AG08396 (cell line): ENCODE measurements at regions not wholly inside any gene's neighbourhood (a gene's known extent, or its start where the extent isn't known, plus 50 kb on each side); places are given as distances from the start of the nearest gene placed in this dataset.

ENCODE experiments used
- DNase-seq: peaks from one replicate; pipeline ENCODE4 v3.0.0; 2012; ENCODE audit warnings: low spot score, mixed read lengths

DNA sequence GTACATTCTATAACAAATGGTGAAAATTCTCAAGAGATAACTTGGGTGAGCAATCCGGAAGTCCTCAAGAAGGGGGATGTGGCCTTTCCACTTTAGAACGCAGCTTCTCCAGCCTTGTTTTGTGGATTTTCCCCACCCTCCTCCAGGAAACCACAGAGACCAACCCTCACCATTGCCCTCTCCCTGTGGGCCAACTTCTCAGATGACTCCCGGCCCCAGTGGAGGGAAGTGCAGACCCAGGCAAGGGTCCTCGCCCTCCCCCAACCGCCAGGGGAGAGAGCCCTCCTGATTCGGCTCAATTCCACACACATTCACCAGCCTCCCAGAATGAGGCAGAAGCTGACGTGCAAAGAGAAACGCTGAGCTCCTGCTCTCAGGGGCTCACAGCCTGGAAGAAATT lies 277.2 kb downstream of the EIPR1 start:
- no peak for DNase-seq

DNA sequence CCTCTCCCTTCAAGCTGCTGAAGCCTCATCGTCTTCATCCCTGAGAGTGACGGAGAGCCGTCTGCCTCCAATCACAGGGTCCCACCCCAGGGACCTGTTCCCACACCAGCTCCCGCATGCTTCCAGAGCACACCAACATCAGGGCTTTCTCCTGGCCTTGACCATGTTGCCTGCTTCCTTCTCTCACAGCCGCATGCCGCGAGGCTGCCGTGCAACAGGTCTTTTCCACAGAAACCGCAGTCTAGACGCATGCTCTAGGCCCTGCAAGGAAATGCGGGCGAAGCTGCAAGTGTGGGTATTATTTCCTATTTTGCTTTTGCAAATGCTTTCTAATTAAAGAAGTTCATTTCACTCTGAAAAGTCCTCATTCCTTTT lies 277.8 kb downstream of the EIPR1 start:
- DNase-seq = no peak

DNA sequence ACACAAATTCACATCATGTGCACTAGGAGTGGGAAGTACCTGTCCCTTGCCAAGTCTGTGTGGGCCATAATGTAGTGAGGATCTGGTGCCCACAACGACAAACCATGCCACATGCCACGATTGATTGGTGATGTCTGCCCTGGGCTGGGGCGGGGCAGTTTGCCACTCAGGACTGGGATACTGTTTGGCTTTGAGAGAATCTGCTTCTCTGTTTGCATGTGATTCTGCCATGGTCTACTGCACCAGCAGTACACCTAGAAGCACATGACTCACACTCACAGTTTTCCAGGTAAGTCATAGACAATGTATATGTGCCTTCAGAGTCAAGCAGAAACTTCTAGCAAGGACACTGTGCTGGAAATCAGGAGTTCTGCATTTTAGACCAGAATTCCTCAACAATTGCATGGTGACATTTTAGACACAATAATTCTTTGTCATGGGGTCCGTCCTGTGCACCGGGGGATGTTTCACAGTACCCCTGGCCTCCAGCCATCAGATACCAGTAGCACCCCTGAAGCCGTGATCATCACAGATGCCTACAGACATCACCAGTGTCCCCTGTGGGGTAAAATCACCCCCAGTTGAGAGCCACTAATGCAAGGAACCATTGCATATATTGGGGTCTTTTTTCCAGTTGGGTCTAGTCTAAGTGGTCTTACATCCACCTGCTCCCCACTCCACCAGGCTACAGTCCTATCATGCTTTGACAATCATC lies 278.3 kb downstream of the EIPR1 start:
- no peak for DNase-seq

DNA sequence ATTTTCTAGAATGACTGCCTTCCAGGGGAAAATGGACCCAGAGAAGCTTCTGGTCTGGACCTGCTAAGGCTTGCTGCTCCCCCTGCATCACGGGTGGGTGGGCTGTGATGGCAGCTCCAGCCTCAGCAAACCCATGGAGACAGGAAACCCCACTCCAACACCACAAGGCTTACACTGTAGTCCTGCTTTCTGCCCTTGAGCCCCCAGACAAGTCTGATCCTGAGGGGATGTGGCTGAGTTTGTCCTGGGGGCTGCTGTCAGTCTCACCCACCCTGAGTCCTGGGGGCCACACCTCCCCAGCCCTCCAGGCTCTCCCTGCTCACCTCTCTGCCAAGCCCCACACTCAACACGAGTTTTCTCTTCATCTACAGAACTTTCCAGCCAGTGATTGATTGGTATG lies 279.4 kb downstream of the EIPR1 start:
- no peak for DNase-seq

DNA sequence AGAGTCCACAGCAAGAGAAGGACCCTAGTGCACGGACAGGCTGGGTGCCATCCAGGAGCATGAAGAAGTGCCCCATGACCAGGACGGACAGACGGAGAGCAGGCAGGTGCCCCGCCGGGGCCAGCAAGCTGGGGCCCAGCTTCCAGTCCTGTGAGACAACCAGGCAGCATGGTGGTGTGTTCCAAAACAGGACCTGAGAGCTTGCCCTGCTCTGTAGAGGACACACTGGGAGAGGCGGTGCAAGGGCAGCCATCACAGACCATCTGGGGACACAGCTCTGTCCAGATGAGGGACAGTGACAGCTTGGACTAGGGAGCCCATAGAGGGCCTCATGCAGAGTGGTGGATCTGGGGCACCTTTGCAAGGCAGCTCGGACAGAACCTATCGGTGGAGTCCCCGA lies 279.8 kb downstream of the EIPR1 start:
- DNase-seq = no peak

DNA sequence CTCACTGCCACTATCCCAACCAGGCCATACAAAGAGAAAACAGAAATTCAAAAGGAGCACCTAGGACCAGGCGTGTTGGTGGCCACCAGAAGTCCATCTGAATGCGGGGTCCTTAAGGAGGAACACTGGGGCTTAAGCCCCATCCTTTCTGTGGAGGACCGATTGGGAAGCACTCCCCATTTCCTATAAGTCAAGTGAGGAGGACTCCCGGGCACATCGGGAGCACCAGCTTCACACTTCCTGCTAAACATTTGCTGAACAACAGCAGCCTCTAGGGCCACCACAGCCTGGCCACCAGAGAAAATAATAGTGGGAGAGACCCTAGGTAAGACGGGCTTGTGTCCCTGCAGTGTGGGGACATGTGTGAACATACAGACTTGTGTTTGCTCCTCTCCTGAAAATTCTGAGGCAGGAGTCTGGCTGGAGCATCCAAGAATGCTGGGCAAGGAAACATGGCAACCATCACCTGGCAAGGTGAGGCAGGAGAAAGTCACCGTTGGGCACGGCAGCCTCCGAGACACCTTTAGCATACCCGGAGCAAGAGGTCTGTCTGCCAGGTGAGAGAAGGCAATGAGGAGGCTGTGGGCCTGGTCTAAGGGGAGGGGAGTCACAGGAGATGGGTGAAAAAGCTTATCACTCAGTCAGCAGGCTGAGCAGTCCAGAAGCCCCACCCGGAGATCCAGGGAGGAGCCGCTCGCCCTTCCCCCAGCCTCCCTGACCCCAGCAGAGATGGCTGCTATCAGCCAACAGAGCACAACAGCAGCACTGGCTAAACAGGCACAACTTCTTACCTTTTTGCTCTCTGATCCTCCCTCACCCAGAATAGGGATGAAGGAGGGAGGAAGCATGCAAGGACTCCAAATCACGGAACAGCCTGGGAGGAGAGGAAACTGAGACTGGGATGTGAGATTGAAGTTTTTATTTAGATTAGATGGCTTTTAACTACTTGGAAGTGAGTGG lies 282.3 kb downstream of the EIPR1 start:
- DNase-seq = no peak

DNA sequence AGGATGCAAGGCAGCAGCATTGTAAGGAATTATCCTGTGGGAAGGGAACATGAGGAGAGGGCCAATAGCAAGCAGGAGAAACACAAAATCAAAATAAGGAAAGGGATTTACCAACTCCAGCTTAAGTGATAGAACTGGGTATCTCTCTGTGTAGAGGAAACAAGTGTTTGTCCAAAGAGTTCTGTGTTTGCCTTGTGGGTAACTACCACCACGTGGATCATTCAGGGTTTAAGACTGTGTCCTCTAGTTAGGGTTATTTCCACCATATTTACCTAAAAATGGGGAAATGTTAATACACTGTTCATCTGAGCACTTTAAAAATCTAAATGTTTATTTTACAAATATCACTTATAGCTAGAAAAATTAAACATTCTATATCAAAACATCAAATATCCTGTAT lies 283.3 kb downstream of the EIPR1 start:
- DNase-seq = no peak

DNA sequence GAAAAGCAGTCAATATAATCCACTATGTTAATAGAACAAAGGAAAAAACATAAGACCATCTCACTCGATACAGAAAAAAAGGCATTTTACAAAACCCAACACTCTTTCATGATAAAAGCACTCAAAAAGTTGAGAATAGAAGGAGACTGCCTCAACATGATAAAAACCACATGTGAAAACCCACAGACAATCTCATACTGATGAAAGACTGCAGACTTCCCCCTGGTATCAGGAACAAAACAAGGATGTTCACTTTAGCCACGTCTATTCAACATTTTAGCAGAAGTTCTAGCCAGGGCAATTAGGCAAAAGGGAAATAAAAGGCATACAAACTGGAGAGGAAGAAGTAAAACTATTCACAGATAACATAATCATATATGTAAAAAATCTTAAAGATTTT lies 285.9 kb downstream of the EIPR1 start:
- no peak for DNase-seq

DNA sequence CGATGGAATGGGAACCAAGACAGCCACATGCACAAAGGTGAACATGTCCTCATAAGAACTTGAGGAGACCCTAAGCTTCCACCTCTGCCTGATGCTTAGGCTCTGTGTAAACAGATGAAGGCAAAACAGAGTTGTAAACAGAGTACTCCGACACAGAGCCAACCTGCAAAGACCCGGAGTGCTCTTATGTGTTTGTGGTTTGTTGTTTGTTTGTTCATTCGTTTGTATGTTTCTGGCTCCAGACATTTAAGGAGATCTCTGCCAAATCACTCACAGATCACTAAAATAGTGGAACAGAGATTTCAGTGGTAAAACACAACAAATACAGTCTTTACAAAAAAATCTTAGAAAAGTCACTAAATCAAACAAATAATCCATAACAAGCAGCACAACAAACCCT lies 294.9 kb downstream of the EIPR1 start:
- DNase-seq = no peak

DNA sequence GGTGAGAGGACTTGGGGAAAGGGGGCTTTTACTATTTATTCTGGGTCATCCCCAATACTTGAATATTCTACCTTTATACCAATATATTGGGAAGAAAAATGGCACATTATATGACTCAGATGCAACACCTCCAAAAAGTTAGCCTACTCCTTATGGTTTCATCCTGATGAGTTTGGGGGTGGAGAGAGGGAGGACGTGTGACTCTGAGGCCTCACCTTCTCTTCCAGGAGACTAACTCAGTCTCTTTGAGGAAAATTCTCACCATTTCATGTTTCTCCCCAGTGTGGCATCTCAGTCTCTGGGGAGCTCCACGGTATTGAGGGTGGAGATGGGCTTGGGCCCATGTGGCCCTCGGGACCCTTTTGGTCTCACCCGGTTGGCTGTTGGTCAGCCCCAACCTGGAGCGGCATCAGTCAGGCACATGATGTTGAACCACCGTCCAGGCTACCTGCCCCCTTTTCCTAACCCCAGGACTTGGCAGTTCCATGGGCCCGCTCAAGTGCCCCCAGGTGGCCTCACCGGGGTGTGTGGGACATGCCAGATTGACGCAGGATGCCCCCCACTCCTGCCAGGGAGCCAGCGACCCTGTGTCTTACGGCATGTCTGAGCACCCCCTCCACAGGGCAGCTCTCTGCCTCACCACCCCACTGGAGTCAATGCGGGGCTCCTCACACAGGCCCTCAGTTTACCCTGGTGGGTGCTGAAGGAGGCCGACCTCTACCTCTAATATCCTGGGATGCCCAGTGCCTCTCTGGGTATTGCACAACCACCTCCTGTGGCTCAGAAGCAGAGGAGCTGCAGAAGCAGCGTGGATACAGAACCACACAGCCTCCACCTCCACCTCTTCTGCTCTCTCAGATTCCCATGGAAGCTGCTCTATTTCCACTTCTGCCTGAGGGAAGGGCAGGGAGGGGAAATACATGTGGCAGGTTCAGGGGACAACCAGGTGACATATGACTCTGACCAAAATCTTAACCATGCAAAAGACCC lies 297.4 kb downstream of the EIPR1 start:
- DNase-seq = no peak

DNA sequence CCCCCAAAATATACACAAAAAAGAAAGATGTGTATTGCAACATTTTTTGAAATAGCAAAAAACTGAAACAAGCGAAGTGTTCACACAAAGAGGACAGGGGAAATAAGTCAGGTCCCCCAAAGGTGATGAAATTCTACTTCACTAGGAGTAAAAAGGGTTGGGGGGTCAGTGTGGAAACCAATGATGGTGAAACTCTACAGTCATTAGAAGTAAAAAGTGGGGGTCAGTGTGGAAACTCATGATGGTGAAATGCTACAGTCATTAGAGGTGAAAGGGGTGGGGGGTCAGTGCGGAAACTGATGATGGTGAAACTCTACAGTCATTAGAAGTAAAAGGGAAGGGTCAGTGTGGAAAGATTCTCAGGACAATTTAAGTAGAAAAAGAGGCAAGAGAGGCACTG lies 298.2 kb downstream of the EIPR1 start:
- no peak for DNase-seq

DNA sequence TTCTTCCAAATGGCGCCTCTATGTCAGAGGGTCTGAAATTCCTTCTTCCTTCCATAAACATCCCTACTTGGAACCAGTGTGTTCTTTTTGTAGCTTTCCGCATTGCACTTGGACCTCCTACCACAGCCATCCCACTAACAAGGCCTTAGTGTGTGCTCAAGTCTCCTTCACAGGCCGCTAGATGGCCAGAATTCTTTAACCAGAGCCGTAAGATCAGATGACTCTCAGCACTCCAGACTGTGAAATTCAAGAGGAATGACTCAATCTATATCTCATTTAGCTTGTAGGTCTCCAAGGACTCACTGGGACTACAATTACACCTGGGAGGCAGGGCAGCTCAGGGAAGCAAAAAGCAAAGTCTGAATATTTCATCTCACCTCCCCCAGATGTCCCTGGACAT lies 298.9 kb downstream of the EIPR1 start:
- DNase-seq = no peak

DNA sequence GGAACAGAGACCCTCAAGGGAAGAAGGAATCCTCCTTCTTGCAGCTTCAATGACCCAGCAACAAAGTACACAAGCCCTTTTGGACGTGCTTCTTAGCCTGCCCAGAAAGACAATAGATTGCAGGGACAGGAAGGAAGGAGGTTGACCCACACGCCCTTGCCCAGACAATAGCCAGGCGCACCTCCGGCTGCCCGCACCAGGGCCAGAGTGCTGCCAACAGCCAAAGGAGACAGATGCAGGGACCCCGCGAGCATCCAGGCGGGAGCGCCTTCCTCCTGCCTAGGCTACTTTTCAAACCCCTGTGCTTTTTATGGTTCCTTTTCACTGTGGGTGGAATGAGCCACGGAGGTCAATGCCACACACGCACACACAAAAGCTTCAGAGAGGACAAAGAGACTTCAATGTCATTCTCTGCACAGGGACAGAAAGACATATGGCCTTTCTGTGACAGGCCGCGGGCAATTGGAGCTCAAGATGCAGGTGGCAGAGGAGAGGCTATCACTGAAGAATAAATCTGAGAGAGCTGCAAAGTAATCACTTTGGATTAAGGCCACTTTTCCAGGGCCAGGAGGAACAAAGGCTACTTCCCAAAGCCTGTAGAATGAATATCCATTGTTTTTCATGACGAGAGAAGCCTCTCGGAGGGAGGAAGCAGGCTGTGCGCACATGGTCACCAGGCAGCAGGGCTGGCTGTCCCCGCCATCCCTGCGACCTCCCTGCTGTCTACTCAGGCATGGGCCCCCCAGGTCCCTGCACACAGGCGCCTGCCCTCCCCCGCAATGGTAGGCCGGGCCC lies 300.6 kb downstream of the EIPR1 start:
- no peak for DNase-seq

DNA sequence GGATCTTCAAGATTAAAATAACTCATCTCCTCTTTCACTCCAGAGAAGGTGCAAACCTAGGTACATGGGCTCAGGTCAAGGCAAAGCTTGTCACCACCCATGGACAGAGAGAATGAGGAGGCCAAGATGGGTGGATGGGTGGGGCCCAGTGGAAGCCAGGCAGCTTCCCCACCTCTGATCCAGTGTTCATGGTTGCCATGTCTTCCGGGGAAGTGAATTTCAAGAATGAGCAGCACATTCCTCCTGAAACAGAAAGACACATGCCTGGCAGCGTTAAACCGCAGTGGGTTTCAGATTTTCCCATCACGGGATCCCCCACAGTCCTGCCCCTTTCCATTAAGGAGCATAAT lies 301.7 kb downstream of the EIPR1 start:
- no peak for DNase-seq

DNA sequence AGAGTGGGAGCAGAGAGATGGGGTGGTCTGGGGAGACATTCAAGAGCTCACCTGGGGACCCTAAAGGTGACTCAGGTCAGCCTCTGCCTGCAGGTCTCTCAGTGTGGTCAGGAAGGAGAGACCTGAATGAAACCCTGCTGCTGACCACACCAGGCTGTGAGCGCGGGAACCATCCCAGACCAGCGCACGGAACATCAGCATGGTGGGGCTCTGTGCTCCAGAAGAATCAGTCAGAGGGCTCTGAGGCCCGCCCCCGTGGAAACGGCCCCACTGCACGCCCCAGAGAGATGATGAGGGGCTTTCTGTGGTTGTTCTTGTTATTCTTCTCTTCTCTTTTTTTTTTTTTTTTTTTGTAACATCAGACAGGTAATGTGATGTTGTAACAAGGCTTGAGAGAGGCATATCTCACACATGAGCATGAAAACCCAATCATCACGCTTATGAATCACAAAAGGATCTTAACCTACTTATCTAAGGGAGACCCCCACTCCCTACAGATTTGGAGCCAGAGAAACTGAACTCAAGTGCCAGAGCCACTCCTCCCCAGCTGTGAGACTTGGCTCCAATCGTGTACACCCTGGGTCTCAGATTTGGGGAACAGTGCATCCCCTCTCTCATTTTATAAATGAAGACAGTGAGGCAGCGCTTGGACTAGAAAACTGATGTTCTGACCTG lies 302.2 kb downstream of the EIPR1 start:
- no peak for DNase-seq

DNA sequence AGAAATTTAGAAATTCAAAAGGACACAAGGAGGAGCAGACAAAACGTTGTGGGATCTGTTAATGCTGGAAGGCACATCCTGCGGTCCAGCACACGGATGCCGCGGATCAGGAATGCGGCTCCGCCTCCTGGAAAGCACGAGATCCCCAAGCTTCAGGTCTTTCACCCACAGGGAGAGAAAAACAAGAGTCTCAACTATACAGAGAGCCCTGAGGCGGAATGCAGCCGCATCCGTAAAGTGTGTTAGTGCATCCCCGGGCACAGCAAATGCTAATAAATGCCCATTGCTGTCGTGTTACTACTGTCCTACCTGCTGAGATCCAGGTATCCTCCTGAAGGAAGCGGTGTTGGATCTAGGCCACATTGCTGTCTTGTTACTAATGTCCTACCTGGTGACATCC lies 303.9 kb downstream of the EIPR1 start:
- no peak for DNase-seq

DNA sequence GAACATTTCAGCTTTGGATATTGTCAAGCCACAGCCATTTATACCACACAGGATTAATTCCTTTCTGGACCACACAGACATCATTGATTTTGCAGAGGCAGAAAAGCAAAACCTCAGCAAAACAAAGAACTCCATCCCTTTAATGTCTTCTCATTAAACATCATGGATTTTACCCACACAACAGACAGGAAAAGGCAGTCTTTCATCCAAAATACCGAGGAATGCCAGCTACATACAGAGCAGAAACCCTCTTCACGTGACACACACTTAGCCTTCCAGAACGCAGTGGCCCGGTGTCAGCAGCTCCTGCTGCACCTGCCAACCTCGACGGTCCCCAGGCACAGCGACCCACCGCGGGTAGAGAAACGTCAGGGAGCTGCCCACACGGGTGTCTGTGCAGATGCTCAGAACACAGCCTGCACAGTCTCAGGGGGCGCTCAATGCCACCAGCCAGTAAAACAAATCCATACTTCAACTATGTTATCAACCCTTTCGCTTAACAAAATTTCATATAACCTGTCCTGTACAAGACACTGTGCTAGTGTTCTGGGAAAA lies 304.5 kb downstream of the EIPR1 start:
- no peak for DNase-seq

DNA sequence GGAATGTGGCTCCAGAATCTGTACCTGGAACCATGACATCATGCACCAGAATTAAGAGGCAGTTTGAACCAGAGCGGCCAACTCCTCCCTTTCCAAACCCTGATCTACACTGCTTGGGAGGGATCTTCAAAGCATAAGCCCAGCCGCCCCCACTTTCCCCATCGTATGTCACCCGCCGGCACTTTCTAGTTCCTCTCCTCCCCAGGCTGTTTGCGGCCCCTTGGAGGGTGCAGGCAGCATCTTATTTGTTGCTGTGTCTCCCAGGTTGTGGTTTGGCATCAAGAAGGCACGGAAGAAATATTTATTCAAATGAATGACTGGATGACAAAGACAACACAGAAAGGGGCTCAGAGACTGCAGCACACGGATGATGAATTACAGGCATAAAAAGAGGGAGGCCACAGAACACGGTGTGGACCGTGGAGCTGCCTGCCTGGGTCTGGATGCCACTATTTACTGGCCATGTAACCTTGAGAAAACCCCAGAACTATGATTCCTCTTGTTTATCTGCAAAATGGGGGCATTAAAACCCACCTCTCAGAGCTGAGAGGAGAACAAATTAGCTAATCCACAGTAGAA lies 305.8 kb downstream of the EIPR1 start:
- DNase-seq = no peak

DNA sequence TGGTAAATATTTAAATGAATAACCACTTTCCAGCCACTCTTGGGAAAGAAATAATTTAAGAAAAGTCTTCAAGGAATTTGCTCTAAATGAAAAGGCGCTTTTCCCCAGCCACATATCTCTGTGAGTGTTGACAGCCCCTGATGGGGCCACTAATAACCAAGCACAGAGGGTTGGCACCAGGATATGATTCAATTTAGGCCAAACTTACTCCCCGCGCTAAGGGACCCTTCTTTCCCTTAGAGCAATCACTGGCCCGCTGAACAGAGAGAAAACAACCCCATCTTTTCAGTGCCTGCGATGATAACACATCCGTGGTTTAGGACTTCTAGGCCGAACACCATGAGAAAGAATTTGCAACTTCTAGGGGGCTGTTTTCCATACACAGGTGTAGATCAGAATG lies 310.8 kb downstream of the EIPR1 start:
- DNase-seq = no peak

DNA sequence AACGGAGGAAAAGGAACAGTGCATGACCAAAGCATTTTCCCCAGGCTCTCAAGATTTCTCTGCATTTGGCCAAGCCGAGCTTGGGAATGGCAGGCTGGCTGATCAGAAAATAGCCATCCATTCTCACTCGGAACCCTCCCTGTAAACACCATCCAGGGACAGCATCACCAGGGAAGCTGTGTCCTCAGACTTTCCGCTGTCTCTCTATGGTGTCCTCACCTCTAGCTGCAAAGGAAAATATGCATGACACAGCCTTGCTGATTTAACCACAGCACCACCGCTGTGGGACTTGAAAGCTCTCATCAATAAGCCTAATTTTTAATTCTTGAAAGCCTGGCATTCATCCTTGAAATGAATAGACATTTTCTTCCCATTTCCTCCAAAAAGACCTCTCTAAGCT lies 311.7 kb downstream of the EIPR1 start:
- DNase-seq = no peak
